Stimulated activated CD8-positive, alpha-beta memory T cell treated with anti-CD3 and anti-CD28 coated beads, Interleukin-12 subunit alpha, Interleukin-12 subunit beta, amount 100 ng/mL, for 4 hours (primary cell): ENCODE measurements at regions not wholly inside any gene's neighbourhood (a gene's known extent, or its start where the extent isn't known, plus 50 kb on each side); places are given as distances from the start of the nearest gene placed in this dataset.

Source experiments
- DNase-seq: peaks from one replicate; pipeline ENCODE4 v3.0.0-alpha.2; 2020; ENCODE audit warnings: low read depth

DNA sequence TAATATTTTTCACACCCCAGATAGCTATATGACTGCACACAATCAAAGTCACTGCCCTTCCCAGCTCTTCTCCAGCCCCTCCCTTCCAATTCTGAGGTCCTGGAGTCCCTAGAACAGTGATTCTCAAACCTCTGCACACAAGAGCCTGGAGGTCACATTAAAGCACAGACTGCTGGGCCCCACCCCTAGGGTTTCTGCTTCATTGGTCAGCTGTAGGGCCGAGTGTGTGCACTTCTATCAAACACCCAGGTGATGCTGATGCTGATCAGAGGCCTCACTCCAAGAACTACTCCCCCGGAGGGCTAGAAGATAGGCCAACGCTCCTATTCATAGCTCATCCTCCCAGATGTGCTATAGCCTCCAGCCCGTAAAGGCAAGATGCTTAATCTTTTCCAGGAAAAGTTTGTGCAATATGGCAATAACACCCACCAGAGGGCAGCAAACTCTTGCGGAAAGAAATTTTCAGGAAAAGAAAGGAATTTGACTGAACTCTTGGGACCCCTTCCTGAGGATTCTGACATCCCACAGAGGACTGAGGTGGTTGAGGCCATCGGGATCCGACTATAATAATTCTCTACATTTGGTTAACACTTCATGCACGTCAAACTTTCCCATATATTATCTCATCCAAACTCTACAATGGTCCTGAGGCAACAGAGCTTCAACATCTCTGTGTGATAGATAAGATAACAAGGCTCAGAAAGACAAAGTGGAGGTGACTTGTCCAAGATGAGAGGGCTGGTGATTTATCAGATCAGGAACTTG, 194.2 kb upstream of the PKDCC start:
- no peak for DNase-seq

DNA sequence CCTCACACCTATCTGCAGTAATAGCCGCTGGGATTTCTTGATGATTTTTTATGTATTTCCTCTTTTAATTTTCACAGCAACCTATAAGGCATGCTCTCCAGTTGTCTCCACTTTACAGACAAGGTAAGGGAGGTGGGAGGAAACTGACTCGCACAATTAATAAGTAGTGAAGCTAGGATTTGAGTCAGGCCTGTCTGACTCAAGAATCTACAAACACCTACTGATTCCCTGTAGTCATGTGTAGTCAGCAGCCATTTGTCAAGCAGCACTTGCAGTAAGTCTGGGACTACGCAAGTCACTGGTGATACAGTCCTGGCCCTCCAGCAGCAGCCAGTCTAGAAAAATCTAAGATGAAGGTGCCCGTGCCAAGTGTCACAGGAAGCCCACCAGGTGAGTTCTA, 193.6 kb upstream of the PKDCC start:
- DNase-seq = no peak

DNA sequence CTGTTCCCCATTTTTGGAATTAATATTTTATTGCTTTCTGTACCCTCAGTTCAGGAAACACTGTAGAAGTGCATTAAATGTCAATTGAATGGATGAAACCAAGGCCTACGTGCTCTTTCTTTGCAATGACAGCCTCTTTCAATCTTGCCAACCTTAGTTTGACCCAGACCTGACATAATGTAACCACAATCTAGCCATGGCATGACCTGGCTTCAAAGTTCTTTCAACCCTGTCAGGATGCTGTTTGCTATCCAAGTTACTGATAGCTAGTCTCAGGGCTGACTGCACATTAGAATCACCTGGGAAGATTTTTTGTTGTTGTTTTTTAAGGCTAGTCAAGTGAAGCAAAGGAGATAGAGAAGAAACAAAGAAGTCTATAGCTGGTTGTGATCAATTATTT, 190.9 kb upstream of the PKDCC start:
- no peak for DNase-seq

DNA sequence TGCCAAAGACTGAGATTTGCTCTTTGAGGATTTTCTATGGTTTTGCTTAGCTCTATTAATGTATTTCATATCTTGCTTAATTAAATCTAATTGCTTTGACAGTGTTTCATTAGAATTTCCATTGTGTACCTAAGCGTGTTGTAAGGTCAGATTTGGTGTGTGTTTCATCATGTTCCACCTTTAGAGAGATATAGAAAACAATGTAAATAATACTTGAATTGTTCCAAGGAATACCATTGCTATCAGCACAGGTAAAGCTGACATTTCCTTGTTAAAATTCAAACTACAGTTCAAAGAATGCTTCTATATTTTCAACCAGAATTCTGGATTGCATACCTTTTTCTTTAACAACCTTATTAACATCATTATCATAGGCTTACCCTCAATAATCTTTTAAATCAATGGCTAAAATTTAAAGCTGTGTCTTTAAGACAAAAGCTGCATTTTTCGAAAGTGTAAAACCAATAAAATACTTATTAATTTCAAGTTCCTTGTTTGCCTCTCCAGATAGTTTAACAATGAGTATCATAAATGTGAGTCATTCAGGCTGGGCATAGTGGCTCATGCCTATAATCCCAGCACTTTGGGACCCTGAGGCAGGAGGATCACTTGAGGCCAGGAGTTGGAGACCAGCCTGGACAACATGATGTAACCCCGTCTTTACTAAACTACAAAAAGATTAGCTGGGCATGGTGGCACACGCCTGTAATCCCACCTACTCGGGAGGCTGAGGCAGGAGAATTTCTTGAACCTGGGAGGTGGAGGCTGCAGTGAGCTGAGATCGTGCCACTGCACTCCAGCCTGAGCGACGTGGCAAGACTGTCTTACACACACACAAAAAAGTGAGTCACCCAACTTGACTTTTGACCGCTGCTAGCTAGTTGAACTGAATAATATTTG, 188.0 kb upstream of the PKDCC start:
- DNase-seq = no peak

DNA sequence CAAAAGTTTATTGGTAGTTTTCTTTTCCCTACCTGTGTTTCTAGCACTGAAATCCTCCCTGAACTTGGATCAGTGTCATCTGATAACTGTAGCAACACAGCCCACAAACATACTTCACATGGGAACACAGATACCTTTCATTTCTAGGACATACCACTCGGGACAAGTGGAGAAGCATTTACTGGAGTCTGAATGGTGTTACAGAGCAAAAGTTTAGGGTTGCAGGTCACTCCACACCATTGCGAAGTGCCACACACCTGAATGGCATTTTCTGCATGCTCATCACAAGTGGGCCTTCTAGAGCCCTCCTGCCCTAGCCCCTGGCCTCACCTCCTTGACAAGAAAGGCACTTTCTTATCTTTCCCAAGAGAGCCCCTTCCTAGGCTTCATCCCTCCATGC, 184.8 kb upstream of the PKDCC start:
- DNase-seq = no peak

DNA sequence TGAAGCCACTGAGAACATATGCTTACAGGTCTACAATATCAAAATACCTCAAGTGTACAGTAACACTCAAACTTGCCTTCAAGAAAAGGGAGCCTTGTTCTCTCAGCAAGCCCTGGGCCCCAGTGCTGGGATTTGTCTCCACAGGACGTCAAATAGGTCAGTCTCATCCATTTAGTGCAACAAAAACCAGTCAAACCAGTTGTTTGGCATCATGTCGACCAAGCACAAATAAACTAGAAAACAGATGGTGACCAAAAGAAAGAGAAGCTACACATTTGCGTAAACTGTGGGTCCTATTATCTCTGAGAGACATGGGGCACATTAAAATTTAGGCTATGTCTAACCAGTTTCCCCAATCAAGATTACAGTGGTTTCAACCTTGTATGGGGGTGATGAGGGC, 182.6 kb upstream of the PKDCC start:
- DNase-seq = no peak

DNA sequence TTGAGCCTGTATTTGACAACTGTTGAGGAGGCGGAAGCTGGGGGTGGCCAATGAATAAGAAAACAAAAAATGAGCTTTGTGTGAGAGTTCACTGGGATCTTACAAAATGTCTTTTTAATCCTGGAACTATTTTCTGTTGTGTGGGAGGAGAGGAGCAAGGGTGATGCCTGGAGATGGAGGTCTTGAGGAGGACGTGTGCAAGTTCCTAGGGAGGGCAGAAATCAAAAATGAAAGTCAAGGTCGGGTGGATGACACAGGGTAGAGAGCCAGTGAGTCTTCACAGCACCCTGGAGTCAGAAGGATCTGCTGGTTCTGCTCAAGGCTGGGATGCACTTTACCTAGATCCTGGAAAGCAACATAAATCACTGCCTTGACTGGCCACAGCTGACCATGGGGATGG, 180.3 kb upstream of the PKDCC start:
- DNase-seq = no peak

DNA sequence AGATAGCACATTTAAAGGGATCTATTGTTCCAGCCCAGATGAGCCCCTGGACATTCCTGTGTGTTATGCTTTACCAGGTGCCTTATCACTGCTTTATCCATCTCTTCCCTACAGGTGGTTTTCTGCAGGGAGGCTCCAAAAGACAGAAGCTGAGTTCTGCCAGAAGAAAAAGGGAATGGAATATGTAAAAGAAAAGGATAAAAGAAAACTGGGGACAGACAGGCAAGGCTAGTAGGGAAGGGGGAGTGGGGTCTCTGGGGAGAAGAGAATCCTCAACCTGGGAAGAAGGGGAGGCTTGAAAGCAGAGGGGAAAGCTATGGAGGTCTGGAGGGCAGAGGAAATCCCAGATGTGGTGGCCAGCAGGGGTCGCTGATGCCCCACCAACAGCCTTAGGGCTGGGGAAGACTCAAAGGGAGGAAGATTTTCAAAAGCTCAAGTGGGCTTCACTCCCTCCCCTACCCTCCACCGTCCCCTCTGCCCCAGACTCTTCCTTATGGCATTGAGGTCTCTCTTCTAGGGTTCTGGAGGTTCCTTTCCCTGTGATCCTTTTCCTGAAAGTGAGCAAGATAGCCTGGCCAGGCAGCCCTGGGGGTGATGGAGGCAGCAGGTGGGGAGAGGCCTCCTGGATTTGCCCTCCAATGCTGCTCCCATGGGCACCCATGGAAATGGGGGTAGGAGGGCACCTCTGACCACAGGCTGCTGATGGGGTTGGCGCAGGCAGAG, 178.1 kb upstream of the PKDCC start:
- peak; percentile 46 for DNase-seq

DNA sequence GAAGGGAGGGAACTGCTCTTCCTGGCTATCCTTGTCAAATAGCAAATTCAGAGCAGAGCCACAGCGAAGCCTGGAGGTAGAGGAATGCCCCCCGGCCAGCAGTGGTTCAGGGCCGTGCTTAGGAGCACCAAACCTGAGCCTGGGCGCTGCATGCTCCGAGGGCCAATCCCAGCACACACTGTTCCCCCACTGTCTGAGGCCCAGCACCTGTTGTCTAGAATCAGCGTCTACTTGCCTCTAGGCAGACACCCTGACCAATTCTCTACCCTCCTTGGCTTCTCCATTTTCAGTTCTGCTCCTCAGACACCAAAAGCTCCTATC, 177.6 kb upstream of the PKDCC start:
- DNase-seq = no peak

DNA sequence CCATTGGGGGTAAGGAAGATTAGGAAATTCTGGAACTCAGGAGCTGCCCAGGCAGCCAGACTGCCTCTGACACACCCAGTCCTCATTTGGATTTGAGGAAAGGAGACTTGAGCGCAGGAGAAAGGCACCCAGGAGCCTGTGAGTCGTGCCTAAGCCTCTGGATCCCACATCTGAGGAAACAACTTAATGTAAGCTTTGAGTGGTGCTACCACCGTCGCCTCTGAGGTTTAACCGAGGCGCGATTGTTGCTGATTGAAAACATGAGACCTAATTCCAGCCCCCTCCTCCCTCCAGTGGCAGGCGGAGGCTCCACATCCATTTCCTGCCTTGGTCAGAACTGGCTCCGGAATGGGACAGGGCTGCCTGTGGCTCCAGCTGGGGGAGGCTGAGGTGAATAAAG, 176.7 kb upstream of the PKDCC start:
- no peak for DNase-seq

DNA sequence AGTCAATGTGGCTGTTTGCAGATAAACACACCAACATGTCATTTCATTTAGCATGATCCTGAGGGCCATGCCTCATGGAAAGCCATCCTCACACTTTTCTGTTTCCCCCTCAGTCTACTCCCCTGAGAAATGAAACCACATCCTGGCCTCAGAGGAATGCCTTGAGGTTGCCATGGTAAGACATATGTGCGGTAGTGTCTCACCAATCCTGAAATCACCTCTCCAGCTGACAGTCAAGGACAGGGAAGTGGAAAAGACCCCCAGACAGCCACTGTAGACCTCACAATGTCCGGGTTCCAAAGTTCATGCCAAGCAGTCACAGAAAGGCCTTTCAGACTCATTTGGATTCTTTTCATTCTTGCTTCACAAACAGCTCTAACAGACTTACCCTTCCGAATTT, 175.2 kb upstream of the PKDCC start:
- DNase-seq = no peak

DNA sequence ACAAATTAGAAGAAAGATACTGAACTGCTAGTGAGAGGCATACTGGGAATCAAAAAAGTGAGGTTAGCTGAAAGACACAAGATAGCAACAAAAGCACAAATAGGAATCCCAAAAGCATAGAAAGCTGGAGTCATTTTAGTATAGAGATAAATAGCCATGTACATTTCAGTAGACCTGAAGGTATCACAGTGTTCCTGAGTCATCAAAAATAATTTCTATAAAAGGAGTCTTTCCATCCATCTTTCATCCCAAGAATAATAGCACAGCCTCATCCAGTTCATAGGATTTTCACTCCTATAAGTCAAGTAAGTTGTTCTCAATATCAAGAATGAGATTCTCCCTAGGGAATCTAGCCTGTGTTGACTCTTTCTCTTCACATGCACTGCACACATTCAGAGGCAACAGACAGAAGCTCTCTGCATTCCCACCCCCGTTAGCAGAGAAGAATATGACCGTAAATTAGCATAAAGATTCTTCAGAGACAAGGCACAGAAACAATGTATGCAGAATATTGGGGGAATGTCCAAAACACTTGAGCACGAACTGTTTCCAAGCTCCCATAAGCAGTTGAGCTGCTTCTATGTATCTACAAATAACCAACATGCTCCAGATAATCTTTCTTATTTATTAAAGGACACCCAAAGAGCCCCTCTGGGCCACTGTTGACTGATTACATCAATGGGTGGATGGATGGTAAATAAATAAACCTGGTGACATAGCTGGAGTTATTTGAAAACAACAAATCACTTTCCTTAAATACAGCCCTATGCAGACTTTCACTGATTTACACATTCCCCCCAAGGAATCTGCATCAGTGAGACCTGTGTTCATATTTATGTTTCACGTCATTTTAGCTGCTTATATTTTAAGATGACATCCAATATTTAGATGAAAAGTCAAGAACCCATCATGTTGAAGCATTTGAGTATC, 174.5 kb upstream of the PKDCC start:
- DNase-seq = no peak

DNA sequence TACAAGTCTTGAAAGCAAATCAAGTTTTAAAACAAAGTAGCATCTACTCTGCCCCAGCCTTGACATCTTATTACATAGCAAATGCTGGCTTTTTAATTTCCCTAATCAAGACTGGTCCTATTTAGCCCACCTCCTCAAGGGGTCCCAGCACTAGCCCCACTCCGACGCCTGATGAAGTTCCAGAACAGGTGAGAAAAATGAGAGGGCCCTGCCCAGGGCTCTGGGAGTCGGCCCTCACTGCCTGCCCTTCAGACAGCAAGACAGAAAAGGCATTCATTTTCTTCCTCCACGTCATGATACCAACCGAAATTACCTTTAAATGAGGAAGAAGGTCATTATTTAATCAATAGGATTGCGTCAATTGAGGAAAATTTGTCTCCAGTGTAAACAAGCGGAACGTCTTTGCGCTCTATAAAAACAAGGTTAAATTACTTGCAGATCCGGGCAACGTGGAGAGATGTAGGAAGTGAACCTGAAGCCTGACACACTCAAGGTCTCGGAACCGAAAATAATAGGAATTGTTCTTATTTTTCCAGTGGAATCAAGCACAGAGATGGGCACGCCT, 170.6 kb upstream of the PKDCC start:
- DNase-seq = no peak

DNA sequence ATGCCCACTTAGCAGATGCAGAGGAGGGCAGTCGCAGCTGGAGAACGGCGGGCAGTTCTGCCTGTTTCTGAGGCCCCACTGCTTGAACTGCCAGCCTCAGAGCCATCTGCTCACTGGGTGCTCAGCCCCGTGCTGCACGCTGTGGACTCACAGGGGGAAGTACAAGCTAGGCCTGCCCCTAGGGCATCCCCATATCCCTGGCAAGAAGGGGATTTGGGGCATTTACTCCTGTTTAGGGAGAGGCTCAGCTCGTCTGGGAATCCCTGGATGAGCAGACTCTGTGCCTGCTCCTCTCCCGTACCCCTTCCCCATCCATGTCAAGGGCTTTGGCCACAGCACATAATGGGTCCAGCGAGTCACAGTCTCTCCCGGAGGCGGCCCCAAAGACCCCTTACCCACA, 169.8 kb upstream of the PKDCC start:
- DNase-seq = no peak

DNA sequence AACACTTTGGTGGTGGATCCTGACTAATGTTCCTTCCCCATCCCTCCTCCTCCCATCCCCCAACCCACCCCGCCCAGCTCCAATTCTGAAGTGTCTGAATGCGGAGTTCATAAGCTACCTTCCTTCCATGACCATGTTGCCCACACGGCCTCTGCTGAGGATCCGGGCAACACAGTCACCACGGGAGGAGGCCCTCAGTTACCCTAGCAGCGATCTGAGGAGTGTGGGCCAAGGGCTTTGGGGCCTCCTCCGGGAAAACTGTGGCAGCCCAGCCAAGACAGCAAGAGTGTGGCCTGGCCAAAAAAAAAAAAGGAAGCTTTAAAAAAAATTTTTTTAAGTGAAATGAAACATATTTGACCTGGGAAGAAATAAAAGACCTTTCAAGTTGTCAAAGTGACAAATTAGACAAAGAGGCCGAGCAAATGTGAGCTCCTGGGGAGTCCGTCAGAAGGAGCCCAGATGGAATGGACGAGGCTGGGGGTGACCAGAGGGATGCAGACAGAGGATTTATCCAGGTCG, 169.0 kb upstream of the PKDCC start:
- no peak for DNase-seq

DNA sequence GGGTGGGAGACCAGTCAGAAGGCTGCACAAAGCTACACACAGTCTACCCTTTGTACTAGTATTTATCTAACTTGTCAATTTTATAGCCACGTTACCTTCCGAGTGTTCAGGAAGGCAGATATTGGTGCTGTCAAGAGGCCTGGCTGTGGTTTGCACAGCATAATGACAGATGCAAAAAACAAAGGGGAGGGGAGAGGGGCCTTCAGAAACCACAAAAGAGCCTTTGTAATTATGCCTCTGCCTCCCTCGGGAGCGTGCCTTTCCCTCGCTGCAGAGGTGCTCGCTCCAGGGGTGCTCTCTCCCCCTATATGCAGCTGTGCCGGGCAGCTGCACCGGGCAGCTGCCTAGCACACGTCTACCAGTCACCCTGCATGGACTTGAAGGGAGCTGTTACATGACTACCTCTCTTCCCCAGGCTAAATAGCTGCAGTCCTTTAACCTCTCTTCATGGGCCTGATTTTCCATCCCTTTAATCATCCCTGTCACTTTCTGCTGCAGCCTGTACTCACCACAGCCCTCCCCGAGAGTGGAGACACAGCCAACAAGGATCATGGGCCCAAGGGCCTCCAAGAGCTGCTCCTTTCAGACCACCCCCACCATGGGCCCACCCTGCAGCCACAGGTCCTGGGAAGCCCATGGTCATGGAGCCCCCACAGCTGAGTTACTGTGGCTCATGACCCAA, 168.4 kb upstream of the PKDCC start:
- DNase-seq = no peak

DNA sequence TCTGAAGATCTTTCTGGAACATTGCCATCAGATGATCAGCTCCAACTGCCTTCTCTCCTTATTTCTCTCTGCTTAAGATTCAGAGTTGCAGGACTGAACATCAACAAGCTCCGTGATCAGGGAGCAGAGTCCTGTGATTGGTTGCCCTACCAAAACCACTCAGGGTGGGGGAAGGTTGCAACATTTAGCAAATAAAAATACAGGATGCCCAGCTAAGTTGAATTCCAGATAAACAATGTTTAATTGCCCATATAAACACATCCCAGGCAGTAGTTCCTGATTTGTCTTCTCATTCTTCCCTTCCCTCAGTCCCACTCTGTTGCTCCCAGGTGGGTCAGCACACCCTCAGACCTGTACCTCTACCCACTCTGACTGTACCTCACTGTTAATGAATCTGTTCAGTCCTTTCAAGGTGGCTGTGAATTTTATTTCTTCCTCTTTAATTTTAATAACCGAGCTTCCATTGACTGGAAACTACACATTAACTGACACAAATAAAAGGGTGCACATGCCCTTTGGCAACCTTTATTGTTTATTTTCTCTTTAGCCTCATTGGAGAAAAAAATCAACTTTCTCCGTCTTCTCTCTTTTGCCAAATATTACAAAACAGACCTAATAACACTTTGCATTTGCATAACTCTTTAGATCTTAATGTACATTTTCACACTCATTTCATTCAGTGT, 167.1 kb upstream of the PKDCC start:
- DNase-seq = no peak

DNA sequence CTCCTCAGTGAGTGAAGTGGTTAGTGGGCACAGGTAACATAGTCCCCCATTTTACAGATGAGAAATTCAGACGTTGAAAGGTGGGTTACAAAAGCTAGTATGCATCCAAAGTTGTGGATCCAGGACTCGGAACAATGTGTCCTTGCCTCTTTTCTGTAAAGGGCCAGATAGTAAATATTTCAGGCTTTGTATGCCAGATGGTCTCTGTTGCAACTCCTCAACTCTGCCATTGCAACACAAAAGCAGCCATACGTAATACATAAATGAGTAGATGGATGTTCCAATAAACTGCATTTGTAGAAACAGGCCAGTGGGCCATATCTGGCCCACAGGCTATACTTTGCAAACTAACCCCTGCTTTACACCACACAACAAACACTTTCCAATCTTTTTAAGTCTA, 166.6 kb upstream of the PKDCC start:
- DNase-seq = no peak

DNA sequence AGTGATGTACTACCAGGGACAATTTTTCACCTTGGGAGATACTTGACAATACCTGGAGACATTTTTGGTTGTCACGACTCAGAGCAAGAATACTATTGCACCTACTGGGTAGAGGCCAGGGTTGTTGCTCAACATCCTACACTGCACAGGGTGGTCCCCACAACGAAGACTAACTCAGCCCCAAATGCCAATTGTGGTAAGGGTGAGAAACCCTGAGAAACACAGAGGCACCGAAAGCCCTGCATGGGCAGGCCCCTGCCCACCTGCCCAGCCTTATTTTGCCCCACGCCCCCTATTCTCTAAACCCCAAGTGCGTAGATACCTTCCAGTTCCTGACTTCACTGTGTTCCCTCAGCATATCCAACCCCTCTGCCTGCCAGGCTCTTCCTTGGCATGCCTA, 163.1 kb upstream of the PKDCC start:
- DNase-seq = no peak

DNA sequence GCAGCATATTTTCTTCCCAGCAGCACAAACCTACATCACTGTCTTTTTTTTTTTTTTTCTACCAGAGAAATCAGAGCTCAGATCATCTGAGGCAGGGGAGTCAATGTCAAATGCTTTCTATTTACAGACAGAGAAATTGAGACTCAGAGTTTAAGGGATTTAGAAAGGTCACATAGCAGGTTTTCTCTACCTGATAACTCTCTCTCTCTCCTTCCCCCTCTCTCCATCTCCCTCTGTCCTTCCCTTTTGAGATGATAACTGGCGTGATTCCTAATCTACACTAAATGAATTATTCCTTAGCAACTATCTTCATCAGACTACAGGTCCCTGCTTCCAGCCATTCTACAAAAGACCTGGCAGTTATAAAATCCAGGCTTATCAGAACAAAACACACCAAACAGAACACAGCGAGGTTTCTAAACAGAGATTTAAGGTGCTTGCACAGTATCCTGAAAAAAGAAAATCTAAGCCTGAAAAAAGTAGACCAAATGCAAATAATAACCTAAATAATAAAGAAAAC, 161.6 kb upstream of the PKDCC start:
- no peak for DNase-seq
